NCI-H524 treated with DMSO at 0.1 percent for 48 hours (cell line): ENCODE measurements at regions not wholly inside any gene's neighbourhood (a gene's known extent, or its start where the extent isn't known, plus 50 kb on each side); places are given as distances from the start of the nearest gene placed in this dataset.

ENCODE experiments used
- DNase-seq: peaks from one replicate; lab custom pipeline; 2025; lab: John Stamatoyannopoulos, UW

DNA sequence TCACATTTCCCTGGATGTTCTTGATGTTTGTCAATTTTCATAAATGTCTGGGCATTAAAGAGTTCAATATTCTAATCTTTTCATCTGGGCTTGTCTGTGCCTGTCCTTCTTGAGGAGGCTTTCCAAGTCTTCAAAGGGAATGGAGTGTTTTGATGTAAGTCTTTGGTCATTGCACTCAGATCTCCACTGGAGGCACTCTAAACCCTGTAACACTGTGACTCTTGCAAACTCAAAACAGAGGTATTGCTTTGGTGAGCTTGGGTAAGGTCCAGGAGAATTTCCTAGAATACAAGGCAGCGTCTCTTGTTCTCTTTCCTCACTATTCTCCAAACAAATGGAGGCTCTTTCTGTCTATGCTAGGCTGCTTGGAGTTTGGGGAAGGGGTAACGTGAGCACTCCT is 1118.1 kb upstream of the PABPC4L start:
- no peak for DNase-seq

DNA sequence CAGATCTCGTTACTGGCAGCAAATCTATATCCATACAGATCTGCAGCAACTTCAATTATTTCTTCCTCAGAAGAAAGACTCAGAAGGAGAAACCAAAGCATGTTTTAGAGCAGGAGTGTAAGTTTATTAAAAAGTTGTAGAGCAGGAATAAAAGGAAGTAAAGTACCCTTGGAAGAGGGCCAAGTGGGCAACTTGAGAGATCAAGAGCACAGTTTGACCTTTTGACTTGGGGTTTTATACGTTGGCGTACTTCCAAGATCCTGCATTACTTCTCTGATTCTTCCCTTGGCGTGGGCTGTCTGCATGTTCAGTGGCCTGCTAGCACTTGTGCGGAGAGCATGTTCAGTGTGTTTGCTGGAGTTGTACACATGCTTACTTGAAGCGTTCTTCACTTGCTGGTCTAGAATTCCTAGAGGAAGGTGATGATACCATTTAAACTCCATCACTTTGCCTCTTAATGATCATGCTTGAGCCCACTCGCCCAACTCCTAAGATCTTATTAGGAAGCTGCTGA is 1114.7 kb upstream of the PABPC4L start:
- DNase-seq, result no peak

DNA sequence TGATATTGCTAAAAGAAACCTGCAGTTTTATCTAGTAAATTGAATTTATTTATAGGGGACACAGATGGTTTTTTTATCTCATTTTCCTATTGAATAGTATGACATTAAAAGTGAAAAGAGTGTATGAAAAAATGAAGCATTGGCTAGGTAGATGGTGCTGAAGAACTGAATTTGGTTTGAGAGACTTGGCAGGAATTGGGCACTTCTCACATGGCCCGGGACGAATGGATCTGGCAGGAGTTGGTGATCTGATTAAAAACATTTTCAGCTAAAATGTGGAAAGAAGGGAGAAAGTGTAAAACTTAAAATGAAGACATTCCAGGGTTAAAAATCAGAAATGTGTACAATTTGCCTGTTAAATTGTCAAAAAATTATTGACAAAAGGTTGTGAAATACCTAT is 1088.5 kb upstream of the PABPC4L start:
- no peak for DNase-seq

DNA sequence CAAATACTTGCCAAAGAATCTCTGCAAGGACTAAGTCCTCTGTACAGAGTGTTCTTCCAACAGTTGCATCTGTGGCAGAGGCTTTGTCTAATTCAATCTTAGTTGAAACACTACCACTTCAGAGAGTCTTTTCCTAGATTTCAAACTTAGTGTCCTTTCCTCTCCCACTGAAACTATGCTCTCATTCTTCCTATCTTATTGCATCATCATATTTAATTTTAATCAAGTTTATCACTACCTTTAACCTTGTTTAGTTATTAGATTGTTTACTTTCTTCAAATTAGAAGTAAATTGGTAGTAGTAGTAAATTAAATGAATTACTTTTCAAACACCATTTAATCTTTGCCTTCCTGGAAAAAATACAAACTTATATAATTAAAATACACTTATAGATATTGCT is 1082.3 kb upstream of the PABPC4L start:
- DNase-seq, result no peak

DNA sequence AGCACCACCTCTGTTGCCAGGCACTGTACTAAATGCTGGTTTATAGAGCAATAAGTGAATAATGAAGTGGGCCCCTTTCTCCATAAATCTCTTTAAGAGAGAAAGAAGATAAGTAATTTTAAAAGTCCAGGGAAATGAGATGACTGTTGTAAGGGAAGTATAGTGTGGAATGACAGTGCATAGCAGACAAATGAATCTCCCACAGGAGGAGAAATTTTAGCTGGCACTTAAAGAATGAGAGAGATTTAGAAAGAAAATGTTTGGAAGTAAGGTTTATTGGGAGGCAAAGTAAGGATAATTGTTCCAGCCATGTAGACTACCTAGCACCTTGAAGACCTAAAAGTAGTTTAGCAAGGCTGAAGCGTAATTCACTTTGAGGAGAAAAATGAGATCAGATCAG is 1081.1 kb upstream of the PABPC4L start:
- DNase-seq, result no peak

DNA sequence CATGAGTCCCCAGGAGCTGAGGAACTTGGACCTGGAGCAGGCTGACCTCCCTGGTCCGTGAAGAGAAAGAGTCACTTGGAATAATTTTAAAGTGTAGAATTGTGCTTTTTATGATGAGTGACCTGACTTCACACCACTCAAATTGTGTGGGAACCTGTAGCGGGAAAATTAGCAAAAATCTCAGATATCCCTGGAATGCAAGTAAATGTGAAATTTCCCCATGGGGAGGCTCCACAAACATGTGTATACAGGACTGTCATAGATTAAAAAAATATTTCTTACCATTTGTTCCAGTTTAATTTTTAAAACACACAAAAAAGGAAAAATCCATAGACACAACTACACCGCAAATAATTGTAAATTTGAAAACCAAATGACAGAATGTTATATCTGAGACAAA is 1079.6 kb upstream of the PABPC4L start:
- no peak for DNase-seq

DNA sequence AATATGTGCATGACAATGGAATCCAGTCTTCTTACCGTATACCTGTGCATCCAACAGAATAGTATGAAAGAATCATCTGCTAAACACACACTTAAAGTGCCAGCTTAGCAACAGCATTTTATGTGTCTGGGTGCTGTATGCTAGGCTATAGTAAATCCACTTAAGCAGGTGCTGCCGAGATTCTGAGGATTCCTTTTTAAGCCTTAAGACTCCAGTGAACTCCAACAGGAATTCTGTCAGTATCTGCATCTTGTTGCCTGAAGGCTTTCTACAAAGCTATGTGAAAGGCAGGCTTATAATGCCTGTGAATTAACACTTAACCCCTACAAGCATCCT is 1076.4 kb upstream of the PABPC4L start:
- DNase-seq, result peak; percentile 13

DNA sequence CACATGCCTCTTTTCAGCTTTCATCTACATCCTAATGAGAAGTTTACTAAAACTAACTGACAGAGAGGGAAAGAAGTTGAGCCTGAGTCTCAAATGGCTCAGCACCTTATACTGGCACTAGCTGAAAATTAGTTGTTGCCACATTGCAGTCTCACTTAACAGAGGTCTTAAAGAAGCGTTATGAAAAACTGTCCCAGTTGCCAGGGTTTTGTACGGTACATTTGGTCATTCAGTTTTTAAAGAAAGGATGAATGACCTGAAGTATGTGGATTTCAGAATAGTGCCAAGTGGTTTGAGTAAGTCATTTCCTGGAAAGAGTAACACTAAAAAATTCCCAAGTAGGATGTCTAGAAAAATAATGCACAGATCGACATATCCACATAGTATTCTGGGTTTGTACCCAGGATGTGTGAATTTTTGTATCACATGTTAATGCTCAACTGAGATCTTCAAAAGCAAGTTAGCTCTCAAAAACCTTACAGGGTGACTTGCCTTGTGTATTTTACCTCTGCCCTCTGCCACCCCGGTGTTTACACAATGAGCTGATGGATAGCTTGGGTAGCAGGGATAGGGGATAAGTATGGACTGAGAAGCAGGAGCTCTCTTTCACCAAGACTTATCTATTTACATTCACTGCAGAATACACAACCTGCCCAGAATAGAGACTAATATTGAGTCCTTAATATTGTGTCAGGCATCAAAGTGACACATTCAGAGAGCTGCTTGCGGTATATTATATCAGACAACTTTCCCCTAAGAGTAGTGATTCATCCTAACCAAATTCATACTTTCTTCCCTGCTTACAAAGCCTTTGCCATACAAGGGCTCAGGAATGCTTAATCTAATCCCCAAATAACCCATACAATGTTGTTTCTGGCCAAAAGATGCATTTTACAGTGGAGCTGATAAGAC is 1075.7 kb upstream of the PABPC4L start:
- no peak for DNase-seq

DNA sequence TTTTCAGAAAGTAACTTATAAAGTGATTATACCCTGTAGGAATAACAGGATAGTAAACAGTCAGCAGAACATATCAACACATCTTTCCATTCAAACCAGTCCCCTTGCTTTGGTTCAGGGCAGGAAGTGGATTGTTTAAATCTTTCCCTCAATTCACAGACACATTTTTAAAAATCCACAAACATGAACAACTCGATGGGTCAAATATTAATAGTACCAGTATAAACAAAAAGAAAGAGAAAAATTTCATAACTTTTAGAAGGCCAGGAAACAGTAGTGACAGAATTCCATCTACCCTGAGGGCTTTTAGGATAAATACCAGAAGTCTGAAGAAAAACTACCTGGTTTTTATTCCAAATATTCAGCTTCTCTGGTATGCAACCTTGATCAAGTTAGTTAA is 1072.8 kb upstream of the PABPC4L start:
- DNase-seq, result no peak

DNA sequence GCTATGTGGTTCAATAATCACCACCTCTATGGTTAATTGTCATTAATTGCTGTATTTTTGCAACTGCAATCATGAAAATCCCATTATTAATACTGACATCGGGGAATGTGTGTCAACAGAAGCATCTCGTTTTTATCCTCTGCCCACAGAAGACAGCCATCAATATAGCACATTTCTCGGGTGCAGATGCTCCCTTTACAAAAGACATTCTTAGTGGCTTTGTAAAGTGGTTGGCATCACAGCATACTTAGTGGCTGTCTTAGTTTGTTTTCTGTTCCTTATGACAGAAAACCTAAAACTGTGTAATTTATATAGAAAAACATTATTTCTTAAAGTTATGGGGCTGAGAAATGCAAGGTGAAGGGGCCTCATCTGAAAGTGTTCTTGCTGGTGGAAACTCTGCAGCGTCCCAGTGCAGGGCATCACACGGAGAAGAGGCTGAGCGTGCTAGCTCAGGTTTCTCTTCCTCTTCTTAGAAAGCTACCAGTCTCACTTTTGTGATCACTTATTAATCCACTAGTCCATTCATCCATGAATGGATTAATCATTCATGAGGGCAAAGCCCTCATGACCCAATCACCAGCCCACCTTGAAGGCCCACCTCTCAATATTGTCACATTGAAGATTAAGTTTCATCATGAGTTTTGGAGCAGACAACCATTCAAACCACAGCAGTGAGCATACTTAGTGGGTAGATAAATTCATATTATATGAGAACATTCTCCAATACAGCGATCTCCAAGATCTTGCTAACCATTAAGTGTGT is 1067.7 kb upstream of the PABPC4L start:
- DNase-seq, result no peak

DNA sequence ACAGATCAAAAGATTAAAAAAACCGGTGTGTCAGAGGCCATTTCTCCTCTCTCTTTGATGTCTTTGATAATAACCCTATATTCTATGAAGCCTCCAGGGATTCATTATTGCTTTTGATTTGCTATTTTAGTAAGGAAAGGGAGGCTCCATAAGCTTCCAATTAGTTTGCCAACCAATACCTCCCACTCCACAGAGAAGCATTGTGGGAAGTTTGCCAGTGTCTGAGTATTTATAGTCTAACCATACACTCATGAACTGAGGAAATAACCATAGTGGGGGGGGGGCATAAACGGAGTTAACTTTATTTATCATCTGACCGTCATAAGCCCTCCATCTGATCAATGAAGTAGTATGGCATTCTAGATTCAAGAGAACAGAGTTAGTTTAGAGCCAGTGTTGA is 1066.8 kb upstream of the PABPC4L start:
- no peak for DNase-seq

DNA sequence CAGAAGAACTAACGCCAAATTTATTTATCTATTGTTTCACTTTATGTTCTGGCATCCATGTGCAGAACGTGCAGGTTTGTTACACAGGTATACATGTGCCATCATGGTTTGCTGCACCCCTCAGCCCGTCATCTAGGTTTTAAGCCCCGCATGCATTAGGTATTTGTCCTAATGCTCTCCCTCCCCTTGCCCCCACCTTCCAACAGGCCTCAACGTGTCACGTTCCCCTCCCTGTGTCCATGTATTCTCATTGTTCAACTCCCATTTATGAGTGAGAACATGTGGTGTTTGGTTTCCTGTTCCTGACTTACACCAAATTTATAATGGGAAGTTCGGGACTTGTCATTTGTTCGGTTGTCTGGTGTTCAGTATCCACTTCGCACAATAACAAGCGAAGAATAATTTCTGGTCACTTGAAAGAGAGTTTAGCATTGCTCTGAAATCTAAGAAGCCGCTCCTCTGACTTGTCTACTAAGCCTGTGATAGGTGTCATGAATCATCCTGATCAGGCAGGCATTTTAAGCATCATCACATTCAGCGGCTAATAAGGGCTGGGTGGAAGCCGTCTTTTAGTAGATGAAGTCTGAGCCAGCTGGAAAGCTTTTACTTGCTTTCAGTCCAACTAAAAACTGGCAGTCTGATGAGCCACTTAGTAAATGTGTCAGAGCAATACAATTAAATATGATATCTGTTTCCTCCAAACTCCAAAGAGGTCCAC is 1065.7 kb upstream of the PABPC4L start:
- DNase-seq, result no peak

DNA sequence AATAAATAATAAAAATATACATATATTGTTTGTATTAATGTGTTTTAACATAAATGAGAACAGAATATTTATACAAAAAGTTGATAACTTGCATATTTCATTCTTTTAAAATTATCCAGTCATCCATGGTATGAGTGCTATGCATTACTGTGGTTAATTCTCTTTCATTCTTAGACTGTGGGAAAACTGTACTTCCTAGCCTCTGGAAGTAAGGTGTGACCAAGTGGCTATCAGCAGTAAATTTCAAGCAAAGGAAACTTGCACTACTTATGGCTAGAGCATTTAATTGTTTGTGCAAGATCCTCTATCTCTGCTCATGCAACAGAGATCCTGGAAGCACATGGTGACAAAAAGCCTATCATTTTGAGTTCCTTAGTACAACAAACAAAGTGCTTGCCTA is 1054.5 kb upstream of the PABPC4L start:
- DNase-seq, result no peak

DNA sequence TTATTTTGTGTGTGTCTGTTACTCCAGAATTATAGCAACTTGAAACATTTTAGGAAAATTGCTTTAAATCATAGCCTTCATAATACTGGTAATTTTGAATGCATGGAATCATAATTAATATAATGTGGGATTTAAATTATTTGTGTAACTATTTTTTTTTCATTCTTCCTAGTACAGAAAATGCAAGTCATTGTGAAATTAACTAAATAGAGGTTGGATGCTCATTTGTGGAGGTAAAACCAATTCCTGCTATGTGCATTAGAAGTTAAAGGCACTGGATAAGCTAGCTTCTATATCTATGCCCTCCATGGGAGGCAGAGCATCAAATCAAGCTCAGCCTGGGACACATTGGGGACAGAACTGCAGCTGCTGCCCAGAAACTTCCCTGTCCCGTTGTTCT is 1048.5 kb upstream of the PABPC4L start:
- DNase-seq, result no peak

DNA sequence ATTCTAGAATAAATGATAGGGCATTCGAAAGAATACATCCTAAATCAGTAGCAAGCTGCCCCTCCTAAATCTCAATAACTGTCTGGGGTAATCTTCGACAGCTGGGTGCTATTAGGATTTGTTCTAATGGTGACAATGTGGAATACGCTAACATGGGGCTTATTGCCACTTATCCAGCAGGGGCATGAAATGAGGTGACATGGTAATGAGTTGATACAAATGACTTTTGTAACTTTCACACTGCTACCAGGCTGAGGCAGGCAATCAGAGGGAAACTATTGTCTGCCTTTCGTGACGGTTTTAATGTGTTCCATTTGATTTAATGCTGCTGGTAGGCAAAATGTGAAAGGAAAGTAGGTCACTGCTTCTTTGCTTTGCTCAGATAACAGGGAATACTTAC is 1047.4 kb upstream of the PABPC4L start:
- DNase-seq, result peak; percentile 64

DNA sequence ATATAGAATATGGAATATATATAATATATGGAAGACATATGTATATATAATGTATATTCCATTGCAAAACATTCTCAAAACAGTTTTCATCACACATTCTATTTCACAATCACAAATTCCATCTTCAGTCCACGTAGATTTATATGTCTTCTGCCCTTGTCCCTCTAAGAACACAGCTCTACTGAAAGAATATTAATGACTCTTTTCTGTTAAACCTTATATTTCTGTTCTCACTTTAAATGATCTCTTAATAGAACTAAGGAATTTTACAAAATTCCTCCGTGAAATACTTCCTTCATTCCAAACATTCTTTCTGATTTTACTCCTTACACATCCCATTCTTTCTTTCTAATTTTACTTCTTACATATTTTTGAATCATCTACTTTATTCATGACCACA is 1043.1 kb upstream of the PABPC4L start:
- no peak for DNase-seq

DNA sequence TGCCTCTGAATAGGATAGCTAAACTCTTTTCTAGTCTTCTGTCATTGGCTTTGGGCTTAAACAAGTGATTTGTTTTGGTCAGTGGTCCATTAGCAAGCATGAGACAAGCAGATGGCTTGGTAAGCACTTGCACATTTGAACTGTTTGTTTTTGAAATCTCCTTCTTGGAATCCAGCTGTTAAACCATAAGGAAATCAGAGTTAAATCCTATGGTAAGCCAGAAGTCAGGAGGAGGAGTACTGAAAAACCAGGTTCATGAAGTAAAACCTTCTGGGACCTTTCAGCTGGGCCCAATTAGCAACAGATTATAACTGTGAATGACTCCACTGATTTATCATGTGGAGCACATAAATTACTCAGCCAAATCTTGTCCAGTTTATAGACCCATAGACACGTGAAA is 1042.5 kb upstream of the PABPC4L start:
- peak; percentile 97 for DNase-seq

DNA sequence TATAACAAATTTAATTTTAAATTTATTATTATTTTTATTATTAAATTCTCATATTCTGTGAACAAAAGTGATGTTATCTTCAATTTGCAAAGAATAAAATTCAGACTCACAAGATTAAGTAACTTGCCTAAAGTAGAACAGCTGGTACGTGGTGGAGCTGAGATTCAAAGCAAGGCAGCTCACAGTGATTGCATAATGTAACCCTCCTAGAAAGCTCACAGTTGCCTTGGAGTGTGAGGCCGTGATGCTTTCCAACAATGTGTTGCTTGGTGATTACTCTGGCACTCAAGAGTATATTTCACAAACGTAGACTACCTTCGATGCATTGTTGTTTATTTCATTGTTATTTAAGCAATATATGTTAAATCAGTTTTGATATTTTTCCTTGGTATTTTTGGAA is 1039.2 kb upstream of the PABPC4L start:
- DNase-seq, result no peak

DNA sequence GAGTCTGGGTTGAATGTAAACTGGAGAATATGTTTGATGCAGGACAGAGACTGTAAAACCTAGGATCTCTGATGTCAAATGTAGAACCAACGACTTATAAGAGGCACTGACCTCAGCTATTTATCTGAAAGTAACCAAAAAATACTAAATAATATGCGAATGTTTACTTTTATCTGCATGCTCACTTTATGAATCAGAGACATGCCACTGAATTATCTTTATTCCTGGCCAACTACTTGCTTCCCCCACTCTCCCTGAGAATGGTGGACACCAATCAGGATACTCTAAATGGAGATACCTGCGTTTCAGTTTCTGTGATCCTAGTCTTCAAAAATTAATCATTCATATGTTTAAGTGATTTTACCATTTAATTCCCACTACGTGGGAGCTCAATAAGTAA is 1038.4 kb upstream of the PABPC4L start:
- no peak for DNase-seq

DNA sequence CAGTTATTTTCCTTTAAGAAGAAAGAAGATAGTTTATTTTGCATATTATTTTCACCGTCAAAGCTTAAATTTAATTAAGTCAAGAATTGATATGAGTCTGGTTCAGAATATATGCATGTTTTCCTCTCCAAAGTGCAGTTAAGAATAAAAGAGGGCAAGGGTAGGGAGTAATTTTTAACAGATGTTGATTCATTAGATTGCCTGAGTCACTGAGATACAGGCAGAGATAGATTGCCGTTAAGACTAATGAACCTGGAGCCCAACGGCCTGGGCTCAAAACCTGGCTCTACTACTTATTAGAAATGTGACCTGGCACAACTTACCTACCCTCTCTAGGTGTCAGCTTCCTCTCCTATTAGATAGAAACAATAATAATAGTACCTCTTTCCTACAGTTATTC is 1037.4 kb upstream of the PABPC4L start:
- DNase-seq, result no peak

DNA sequence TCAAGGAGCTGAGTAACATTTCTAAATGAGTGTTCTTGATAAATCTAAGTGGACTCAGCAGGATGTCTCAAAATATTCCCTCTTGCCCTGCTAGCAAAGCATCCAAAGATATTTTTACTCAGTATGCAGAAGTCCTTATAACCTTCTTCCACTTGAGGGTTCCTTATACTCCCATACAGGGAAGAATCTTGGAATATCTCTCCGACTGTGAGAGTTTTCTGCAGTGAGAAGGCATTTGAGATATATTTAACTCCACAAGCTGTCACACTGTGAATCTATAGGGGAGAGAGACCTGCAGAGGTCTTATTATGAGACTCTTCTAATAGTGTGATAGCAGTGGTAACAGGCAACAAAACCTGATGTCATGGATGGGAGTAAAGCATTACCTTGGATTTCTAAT is 1034.5 kb upstream of the PABPC4L start:
- DNase-seq, result no peak

DNA sequence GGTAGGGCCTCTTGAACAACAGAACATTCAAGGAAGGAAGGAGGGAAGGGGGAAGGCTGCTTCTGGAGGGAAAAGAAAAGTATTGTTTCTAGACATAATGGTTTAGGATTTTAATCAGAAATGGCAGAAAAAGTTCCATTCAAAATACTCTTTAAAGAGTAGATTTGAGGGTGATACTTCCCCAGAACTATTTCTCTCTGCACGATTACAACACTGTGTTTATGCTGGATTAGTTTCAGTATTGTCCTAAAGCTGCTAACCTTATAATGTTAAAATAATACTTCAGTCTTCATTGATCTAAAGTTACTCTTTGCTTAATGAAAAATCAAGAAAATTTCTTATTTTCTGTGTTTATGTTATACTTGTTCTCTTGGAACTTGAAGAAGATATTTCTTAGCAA is 1026.3 kb upstream of the PABPC4L start:
- DNase-seq, result no peak

DNA sequence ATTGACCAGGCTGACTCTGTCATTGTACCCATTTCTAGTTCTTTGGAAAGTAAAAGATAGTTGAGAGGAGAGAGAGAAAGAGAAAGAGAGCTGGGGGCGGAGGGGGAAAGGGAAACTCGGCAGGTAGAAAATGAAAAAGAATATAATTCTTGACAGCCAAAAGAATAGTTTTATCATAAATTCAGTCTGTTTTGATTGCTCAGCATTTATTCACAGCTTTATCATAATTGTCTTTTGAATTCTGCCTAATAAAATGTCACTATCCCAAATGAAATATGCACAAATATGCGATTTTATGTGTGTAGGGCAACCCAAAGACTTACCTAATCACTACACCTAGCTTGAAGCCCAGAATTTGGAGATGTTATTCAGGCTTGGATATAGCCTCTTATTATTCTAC is 1024.0 kb upstream of the PABPC4L start:
- DNase-seq, result no peak
